GM23248 (cell line): ENCODE measurements at regions not wholly inside any gene's neighbourhood (a gene's known extent, or its start where the extent isn't known, plus 50 kb on each side); places are given as distances from the start of the nearest gene placed in this dataset.

Experiments
- DNase-seq: peaks from one replicate; pipeline ENCODE4 v3.0.0-alpha.2; 2015
- H2AFZ ChIP-seq: fragments of 200-600 bp; sonication (generic); 2 replicates; pipeline ENCODE4 v1.6.1; 2016; ENCODE audit warnings: antibody characterized with exemption
- H3F3A ChIP-seq: fragments of 200-600 bp; sonication (generic); 2 replicates; pipeline ENCODE4 v1.6.1; 2016; ENCODE audit warnings: mild to moderate bottlenecking, antibody characterized with exemption, mixed run types; ENCODE audit not compliant: insufficient read depth
- H3K27ac ChIP-seq: fragments of 200-600 bp; sonication (generic); 2 replicates; pipeline ENCODE4 v1.5.1; 2016; ENCODE audit warnings: mild to moderate bottlenecking
- H3K27me3 ChIP-seq: fragments of 200-600 bp; sonication (generic); replicated peaks from 2 replicates; pipeline ENCODE4 v1.6.1; 2016; ENCODE audit warnings: mild to moderate bottlenecking; ENCODE audit not compliant: insufficient read depth
- H3K36me3 ChIP-seq: fragments of 200-600 bp; sonication (generic); 2 replicates; pipeline ENCODE4 v1.6.1; 2016; ENCODE audit warnings: low read depth, mild to moderate bottlenecking
- H3K4me1 ChIP-seq: fragments of 200-600 bp; sonication (generic); 2 replicates; pipeline ENCODE4 v1.6.1; 2016; ENCODE audit warnings: mild to moderate bottlenecking; ENCODE audit not compliant: insufficient read depth
- H3K4me2 ChIP-seq: fragments of 200-600 bp; sonication (generic); one replicate; pipeline ENCODE4 v1.6.1; 2016; ENCODE audit warnings: mild to moderate bottlenecking; ENCODE audit not compliant: unreplicated experiment
- H3K4me3 ChIP-seq: fragments of 200-600 bp; sonication (generic); 2 replicates; pipeline ENCODE4 v1.5.1; 2016; ENCODE audit warnings: mild to moderate bottlenecking
- H3K79me2 ChIP-seq: fragments of 200-600 bp; sonication (generic); 2 replicates; pipeline ENCODE4 v1.6.1; 2016; ENCODE audit warnings: mild to moderate bottlenecking; ENCODE audit not compliant: insufficient read depth
- H3K9ac ChIP-seq: fragments of 200-600 bp; sonication (generic); 2 replicates; pipeline ENCODE4 v1.6.1; 2016; ENCODE audit warnings: mild to moderate bottlenecking
- H3K9me2 ChIP-seq: fragments of 200-600 bp; sonication (generic); 2 replicates; pipeline ENCODE4 v1.6.1; 2016; ENCODE audit warnings: mixed run types, mild to moderate bottlenecking, moderate library complexity; ENCODE audit not compliant: insufficient read depth
- H3K9me3 ChIP-seq: fragments of 200-600 bp; sonication (generic); one replicate; pipeline ENCODE4 v1.6.1; 2017; ENCODE audit warnings: low read depth
- H4K20me1 ChIP-seq: fragments of 200-600 bp; sonication (generic); 2 replicates; pipeline ENCODE4 v1.6.0; 2016; ENCODE audit not compliant: insufficient read depth
- EZH2 ChIP-seq: fragments of 200-600 bp; sonication (generic); IDR thresholded peaks from 2 replicates; pipeline ENCODE4 v1.6.1; 2018; ENCODE audit warnings: antibody characterized with exemption, mild to moderate bottlenecking; ENCODE audit not compliant: insufficient read depth, poor library complexity, severe bottlenecking
- EZH2phosphoT487 ChIP-seq: fragments of 200-600 bp; sonication (generic); IDR thresholded peaks from 2 replicates; pipeline ENCODE4 v1.6.1; 2018; ENCODE audit warnings: antibody characterized with exemption, moderate library complexity, mild to moderate bottlenecking, low read depth; ENCODE audit not compliant: insufficient read depth
- WGBS, 2 experiments: methylation state at CpG; one replicate each; pipeline ENCODE4 v1.1.6; 2015 to 2017; ENCODE audit warnings: low lambda C conversion rate in 2 of 2, low coverage in 1 of 2; ENCODE audit errors: missing lambda C conversion rate in 2 of 2; 5-methylcytosine and 5-hydroxymethylcytosine counted together
- in situ Hi-C: fragments of 300-500 bp; cut with MboI; formaldehyde crosslinking; loops from 2 replicates; pipeline ENCODE4 v1.15.0; 2020

DNA sequence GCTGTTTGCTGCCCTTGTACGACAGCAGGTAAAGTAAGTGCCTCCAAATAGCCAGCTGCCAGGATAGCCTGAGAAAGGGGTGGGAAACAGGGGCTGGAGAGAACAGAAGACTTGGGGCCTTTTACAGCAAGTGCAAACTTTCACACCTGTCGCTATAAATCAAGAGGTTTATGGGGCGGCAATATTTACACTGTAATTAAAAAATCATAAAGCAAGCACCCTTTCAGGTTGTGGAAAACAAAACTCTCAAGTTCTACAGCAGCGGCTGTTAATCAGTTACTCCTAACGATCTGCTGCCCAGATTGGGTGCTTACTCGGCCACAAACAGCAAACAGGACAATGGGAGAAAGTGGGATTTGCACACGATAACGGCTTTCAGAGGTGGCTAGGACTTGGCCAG, 359.5 kb upstream of the ETAA1 start:
- Histone ChIP-seq H3K9me3 (no peaks in the 10 kb centered on the region), H4K20me1 (no peaks in the 10 kb centered on the region), H3F3A (no peaks in the 10 kb centered on the region), H3K79me2 (no peaks in the 10 kb centered on the region), H3K27me3 (no peaks in the 10 kb centered on the region), H3K27ac (no peak overlapping the region), H3K9ac (no peak overlapping the region), H3K4me3 (no peak overlapping the region), H3K36me3 (no peaks in the 10 kb centered on the region), H3K4me2 (no peak overlapping the region), H2AFZ (no peak overlapping the region), H3K4me1 (no peaks in the 10 kb centered on the region), H3K9me2 (no peaks in the 10 kb centered on the region)
- TF ChIP-seq EZH2phosphoT487, result no peak
- TF ChIP-seq EZH2, result no peak
- in situ Hi-C loops, result no loop called here
- DNase-seq, result no peak
- WGBS, 2 experiments, result 76% methylated on average over 8 of the region's 8 CpGs

DNA sequence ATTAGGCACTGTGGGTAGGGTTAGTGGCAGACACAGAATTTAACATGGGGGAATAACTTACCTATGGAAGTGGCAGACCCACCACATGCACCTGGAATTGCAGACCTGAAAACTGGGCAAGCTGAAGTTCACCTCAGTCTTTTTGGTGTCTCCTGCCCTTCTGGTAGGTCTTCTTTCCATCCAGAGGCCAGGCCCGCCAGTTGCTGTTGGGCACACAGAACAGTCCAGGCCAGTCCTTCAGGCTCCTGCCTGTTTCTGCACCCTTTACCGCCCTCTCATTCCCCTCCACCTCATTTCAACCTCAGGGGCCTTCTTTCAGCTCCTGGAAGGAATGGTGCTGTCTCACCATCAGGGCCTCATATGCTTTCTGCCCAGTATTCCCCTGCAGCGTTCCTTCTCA, 358.9 kb upstream of the ETAA1 start:
- 88 to 92% methylated on average over 3 of the region's 3 CpGs for WGBS, 2 experiments
- H2AFZ ChIP-seq, result no peak overlapping the region
- TF ChIP-seq EZH2 (no peak), EZH2phosphoT487 (no peak)
- H3K4me3 ChIP-seq, result no peak overlapping the region
- no peak overlapping the region for H3K27ac ChIP-seq
- no peaks in the 10 kb centered on the region for H3K36me3 ChIP-seq
- no peaks in the 10 kb centered on the region for H3K9me3 ChIP-seq
- no peaks in the 10 kb centered on the region for H3K4me1 ChIP-seq
- no peak overlapping the region for H3K4me2 ChIP-seq
- in situ Hi-C loops, result no loop called here
- no peak for DNase-seq
- no peak overlapping the region for H3K9ac ChIP-seq
- no peaks in the 10 kb centered on the region for H3K79me2 ChIP-seq
- H4K20me1 ChIP-seq, result no peaks in the 10 kb centered on the region
- H3K27me3 ChIP-seq, result no peaks in the 10 kb centered on the region
- H3K9me2 ChIP-seq, result no peaks in the 10 kb centered on the region
- no peaks in the 10 kb centered on the region for H3F3A ChIP-seq

DNA sequence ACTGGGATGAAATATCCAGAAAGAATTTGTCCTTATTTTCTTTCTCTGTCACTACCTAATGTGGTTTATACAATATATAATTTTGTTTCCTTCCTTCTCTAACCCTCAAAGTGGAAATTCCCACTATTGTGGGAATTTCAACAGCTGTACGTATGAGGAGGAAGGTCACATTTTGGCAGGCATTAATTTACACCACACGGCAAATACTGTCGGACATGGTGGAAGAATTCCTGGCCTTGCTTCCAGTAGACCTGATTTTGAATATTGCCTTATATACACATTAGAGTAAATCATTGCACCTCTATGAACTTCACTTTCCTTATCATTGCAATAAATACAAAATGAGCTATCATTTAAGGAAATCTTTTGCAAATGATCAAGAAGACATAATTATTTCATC, 358.1 kb upstream of the ETAA1 start:
- Histone ChIP-seq H3K27ac (no peak overlapping the region), H3K4me1 (no peaks in the 10 kb centered on the region)
- 91 to 97% methylated on average over 3 of the region's 3 CpGs for WGBS, 2 experiments

DNA sequence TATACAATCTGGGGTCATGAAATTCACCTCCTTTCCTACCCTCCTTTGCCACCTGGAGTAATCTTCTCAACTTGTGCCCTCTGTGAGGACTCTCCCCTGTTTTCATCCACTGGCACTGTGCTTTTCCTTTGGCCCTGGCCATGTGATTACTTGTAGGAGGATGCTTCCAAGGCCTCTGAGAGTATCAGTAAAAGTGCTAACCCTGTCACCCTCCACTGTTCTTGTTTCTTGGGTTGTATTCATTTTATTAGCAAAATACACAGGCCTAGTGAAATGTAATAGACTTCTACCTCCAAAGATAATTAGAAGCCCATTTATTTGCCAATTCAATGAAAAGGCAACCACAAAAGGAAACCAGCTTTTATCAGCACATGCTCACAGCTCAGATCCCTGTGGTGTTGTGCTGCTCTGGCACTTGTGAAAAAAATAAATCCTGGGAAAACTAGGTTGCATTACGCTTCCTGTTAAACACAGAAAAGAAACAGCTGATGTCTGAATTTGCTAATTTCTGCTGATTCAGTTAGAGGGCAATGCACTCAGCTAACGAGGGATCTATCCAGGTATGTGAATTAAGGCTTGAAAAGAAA, 357.5 kb upstream of the ETAA1 start:
- no peak overlapping the region for H3K9ac ChIP-seq
- no peak overlapping the region for H3K27ac ChIP-seq
- no peaks in the 10 kb centered on the region for H3K27me3 ChIP-seq
- no peaks in the 10 kb centered on the region for H3F3A ChIP-seq
- H4K20me1 ChIP-seq, result no peaks in the 10 kb centered on the region
- no peaks in the 10 kb centered on the region for H3K9me3 ChIP-seq
- in situ Hi-C loops, result no loop called here
- no peaks in the 10 kb centered on the region for H3K36me3 ChIP-seq
- no peak for TF ChIP-seq EZH2phosphoT487
- H3K4me1 ChIP-seq, result no peaks in the 10 kb centered on the region
- DNase-seq, result no peak
- H3K9me2 ChIP-seq, result no peaks in the 10 kb centered on the region
- H3K4me3 ChIP-seq, result no peak overlapping the region
- WGBS, 2 experiments, result 75% methylated on average over 2 of the region's 2 CpGs
- H3K4me2 ChIP-seq, result no peak overlapping the region
- H3K79me2 ChIP-seq, result no peaks in the 10 kb centered on the region
- H2AFZ ChIP-seq, result no peak overlapping the region

More for the DNA sequence above, 358.1 kb upstream of the ETAA1 start:
- Histone ChIP-seq H3K36me3 (no peaks in the 10 kb centered on the region), H2AFZ (no peak overlapping the region), H3K4me2 (no peak overlapping the region), H3K9me3 (no peaks in the 10 kb centered on the region), H3K4me3 (no peak overlapping the region), H3K79me2 (no peaks in the 10 kb centered on the region), H3K9me2 (no peaks in the 10 kb centered on the region), H3F3A (no peaks in the 10 kb centered on the region), H3K9ac (no peak overlapping the region), H4K20me1 (no peaks in the 10 kb centered on the region), H3K27me3 (no peaks in the 10 kb centered on the region)
- in situ Hi-C loops, result no loop called here
- no peak for DNase-seq
- TF ChIP-seq EZH2phosphoT487, result no peak

DNA sequence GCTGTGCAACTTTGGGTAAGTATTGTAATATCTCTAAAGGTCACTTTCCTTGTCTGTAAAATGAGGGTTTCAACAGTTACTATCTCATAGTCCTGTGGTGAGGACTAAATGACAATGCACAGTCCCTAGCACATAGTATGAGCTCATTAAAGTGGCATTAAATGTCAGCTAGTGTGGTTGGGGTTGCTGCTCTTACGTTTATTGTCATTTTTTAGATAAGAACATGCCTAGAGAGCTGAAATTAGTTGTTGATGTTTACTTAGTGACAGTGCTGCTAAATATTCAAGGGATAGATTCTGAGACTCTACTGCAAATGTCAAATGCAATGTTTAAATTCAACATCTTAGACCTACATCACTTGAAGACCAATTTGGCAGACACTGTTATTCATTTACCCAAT, 356.1 kb upstream of the ETAA1 start:
- no peak overlapping the region for H3K9ac ChIP-seq
- 41 to 65% methylated on average over 1 of the region's 1 CpG for WGBS, 2 experiments
- TF ChIP-seq EZH2phosphoT487, result no peak
- no peak for TF ChIP-seq EZH2
- no peaks in the 10 kb centered on the region for H3K79me2 ChIP-seq
- H3K4me3 ChIP-seq, result no peak overlapping the region
- no peaks in the 10 kb centered on the region for H4K20me1 ChIP-seq
- H2AFZ ChIP-seq, result no peak overlapping the region
- no peaks in the 10 kb centered on the region for H3K9me2 ChIP-seq
- DNase-seq, result no peak
- H3K9me3 ChIP-seq, result no peaks in the 10 kb centered on the region
- no peaks in the 10 kb centered on the region for H3K36me3 ChIP-seq
- in situ Hi-C loops, result no loop called here
- no peaks in the 10 kb centered on the region for H3F3A ChIP-seq
- no peak overlapping the region for H3K27ac ChIP-seq
- H3K4me1 ChIP-seq, result no peaks in the 10 kb centered on the region
- H3K27me3 ChIP-seq, result no peaks in the 10 kb centered on the region
- H3K4me2 ChIP-seq, result no peak overlapping the region
